HFFc6 (cell line): ENCODE measurements at regions not wholly inside any gene's neighbourhood (a gene's known extent, or its start where the extent isn't known, plus 50 kb on each side); places are given as distances from the start of the nearest gene placed in this dataset.

Source experiments
- DNase-seq: peaks from one replicate; pipeline ENCODE4 v3.0.0-alpha.2; 2018
- H3K27ac Mint-ChIP-seq: 2 replicates; pipeline ENCODE4 v1.8.0; 2020; ENCODE audit warnings: mild to moderate bottlenecking, mixed read lengths
- H3K27me3 Mint-ChIP-seq: 2 replicates; pipeline ENCODE4 v1.8.0; 2021; ENCODE audit warnings: mild to moderate bottlenecking, moderate library complexity, mixed read lengths; ENCODE audit not compliant: insufficient read depth
- H3K36me3 Mint-ChIP-seq: 2 replicates; pipeline ENCODE4 v1.8.0; 2021; ENCODE audit warnings: low read depth, mixed read lengths
- H3K4me1 Mint-ChIP-seq: 2 replicates; pipeline ENCODE4 v1.8.0; 2020; ENCODE audit warnings: low read depth, mixed read lengths
- H3K4me3 Mint-ChIP-seq: 2 replicates; pipeline ENCODE4 v1.8.0; 2020; ENCODE audit warnings: mild to moderate bottlenecking, moderate library complexity, mixed read lengths
- H3K9me3 Mint-ChIP-seq: 2 replicates; pipeline ENCODE4 v1.8.0; 2020; ENCODE audit warnings: mild to moderate bottlenecking, mixed read lengths
- CTCF ChIP-seq: fragments of 200-600 bp; sonication (generic); IDR thresholded peaks from 2 replicates; pipeline ENCODE4 v1.5.0; 2021; ENCODE audit warnings: antibody characterized with exemption, mild to moderate bottlenecking

GRCh38 chr6:18703546-18703945 lies 316.4 kb downstream of the RNF144B start:
- Mint-ChIP-seq H3K9me3 (peaks cover 37% of the 10 kb centered on the region), H3K27ac (no peak overlapping the region), H3K27me3 (no peaks in the 10 kb centered on the region), H3K36me3 (peaks cover 6% of the 10 kb centered on the region; the same call in 1 of the 2 replicates), H3K4me1 (no peaks in the 10 kb centered on the region), H3K4me3 (no peak overlapping the region)
- no peak for TF ChIP-seq CTCF
- DNase-seq: no peak

GRCh38 chr6:18707714-18708439 lies 320.7 kb downstream of the RNF144B start:
- no peak overlapping the region for H3K4me3 Mint-ChIP-seq
- H3K4me1 Mint-ChIP-seq: no peaks in the 10 kb centered on the region
- peaks cover 38% of the 10 kb centered on the region for H3K9me3 Mint-ChIP-seq
- H3K27ac Mint-ChIP-seq: no peak overlapping the region
- H3K27me3 Mint-ChIP-seq: no peaks in the 10 kb centered on the region
- DNase-seq: no peak
- TF ChIP-seq CTCF: no peak
- peaks cover 6% of the 10 kb centered on the region; the same call in 1 of the 2 replicates for H3K36me3 Mint-ChIP-seq

- Mint-ChIP-seq H3K4me3 (no peak overlapping the region), H3K27me3 (no peaks in the 10 kb centered on the region), H3K4me1 (no peaks in the 10 kb centered on the region), H3K36me3 (peaks cover 8% of the 10 kb centered on the region), H3K9me3 (peaks cover 37% of the 10 kb centered on the region), H3K27ac (no peak overlapping the region)
- no peak for DNase-seq
- no peak for TF ChIP-seq CTCF
These were observed 325.4 kb downstream of the RNF144B start for GRCh38 chr6:18712595-18712994.

GRCh38 chr6:18720075-18720474 lies 332.9 kb downstream of the RNF144B start:
- Mint-ChIP-seq H3K4me1 (no peaks in the 10 kb centered on the region), H3K27me3 (no peaks in the 10 kb centered on the region), H3K4me3 (no peak overlapping the region), H3K9me3 (peaks cover 49% of the 10 kb centered on the region), H3K36me3 (peaks cover 4% of the 10 kb centered on the region), H3K27ac (no peak overlapping the region)
- TF ChIP-seq CTCF: no peak
- DNase-seq: no peak

- TF ChIP-seq CTCF: no peak
- Mint-ChIP-seq H3K9me3 (peaks cover 47% of the 10 kb centered on the region), H3K36me3 (no peaks in the 10 kb centered on the region), H3K4me3 (no peak overlapping the region), H3K27me3 (no peaks in the 10 kb centered on the region), H3K4me1 (no peaks in the 10 kb centered on the region), H3K27ac (no peak overlapping the region)
- DNase-seq: no peak
These were observed 336.9 kb downstream of the RNF144B start for GRCh38 chr6:18724056-18724455.
